ENCODE measurements at regions not wholly inside any gene's neighbourhood (a gene's known extent, or its start where the extent isn't known, plus 50 kb on each side); places are given as distances from the start of the nearest gene placed in this dataset.

DNA sequence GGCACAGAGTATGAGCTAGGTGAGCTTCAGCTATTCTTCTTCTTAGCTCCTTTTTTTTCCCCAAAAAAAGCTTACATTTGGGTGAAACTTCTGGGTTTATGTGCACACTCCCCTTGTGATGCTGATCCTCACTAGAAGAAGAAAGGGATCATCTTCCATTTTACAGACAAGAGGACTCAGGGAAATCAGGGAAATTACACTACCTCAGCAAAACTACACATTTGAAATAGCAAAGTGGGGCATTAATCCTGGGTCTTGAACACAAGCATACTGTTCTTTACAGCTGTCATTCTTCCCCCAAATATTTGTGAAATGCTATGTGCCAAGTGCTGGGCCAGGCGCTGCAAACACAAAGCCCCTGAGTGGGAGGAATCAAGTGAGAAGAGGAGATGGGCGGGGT is 68.6 kb upstream of the NFIL3 start:
- intact Hi-C loops (cut with DNase I): no loop called here
- 80 to 95% (median 89%) methylated on average over 2 of the region's 2 CpGs for WGBS, 4 donors

DNA sequence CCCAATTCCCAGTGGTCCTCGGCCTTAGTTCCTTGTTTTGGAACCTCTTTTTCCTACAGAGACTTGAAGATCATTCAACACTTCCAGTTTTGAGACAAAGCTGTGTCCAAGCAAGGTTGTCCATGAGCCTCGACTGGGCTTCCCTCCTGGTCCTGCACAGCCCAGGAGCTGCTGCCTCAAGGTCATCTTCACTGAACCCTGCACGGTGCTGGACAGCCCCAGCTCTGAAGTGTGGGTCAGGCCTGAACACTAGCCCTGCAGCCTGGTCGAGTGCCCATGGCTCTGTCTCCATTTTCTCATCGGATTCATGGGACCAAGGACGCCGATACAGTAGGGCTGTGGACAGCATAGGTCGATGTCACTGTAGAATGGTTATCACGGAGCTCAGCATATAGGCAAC is 68.0 kb upstream of the NFIL3 start:
- Histone ChIP-seq H3K36me3 (no peaks in the 10 kb centered on the region), H3K9me3 (peaks cover 0 to 7% (median 0%) of the 10 kb centered on the region in 12 donors), H3K27me3 (no peaks in the 10 kb centered on the region), H3K4me3 (no peak overlapping the region), H3K27ac (peak overlapping the region in 1 of 12 donors; percentile 34), H3K4me1 (peaks cover 0 to 27% (median 7%) of the 10 kb centered on the region in 12 donors)
- no peak for DNase-seq
- no peak for ATAC-seq
- WGBS, 4 donors: 82 to 87% (median 84%) methylated on average over 9 of the region's 9 CpGs
- TF ChIP-seq, protein P1, sequence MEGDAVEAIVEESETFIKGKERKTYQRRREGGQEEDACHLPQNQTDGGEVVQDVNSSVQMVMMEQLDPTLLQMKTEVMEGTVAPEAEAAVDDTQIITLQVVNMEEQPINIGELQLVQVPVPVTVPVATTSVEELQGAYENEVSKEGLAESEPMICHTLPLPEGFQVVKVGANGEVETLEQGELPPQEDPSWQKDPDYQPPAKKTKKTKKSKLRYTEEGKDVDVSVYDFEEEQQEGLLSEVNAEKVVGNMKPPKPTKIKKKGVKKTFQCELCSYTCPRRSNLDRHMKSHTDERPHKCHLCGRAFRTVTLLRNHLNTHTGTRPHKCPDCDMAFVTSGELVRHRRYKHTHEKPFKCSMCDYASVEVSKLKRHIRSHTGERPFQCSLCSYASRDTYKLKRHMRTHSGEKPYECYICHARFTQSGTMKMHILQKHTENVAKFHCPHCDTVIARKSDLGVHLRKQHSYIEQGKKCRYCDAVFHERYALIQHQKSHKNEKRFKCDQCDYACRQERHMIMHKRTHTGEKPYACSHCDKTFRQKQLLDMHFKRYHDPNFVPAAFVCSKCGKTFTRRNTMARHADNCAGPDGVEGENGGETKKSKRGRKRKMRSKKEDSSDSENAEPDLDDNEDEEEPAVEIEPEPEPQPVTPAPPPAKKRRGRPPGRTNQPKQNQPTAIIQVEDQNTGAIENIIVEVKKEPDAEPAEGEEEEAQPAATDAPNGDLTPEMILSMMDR (IDR thresholded peaks at IDR 0.05): no peak
- no peak for TF ChIP-seq POLR2A (IDR thresholded peaks at IDR 0.05)
- intact Hi-C loops (cut with DNase I): no loop called here

More for the DNA sequence above, 68.6 kb upstream of the NFIL3 start:
- H3K36me3 ChIP-seq: no peaks in the 10 kb centered on the region
- ATAC-seq (no peak), DNase-seq (no peak)
- H3K4me1 ChIP-seq: peaks cover 0 to 20% (median 7%) of the 10 kb centered on the region in 12 donors
- no peaks in the 10 kb centered on the region for H3K27me3 ChIP-seq
- TF ChIP-seq POLR2A (IDR thresholded peaks at IDR 0.05): no peak
- TF ChIP-seq, protein P1 (IDR thresholded peaks at IDR 0.05): no peak
- peaks cover 0 to 7% (median 0%) of the 10 kb centered on the region in 12 donors for H3K9me3 ChIP-seq
- no peak overlapping the region for H3K27ac ChIP-seq
- no peak overlapping the region for H3K4me3 ChIP-seq

DNA sequence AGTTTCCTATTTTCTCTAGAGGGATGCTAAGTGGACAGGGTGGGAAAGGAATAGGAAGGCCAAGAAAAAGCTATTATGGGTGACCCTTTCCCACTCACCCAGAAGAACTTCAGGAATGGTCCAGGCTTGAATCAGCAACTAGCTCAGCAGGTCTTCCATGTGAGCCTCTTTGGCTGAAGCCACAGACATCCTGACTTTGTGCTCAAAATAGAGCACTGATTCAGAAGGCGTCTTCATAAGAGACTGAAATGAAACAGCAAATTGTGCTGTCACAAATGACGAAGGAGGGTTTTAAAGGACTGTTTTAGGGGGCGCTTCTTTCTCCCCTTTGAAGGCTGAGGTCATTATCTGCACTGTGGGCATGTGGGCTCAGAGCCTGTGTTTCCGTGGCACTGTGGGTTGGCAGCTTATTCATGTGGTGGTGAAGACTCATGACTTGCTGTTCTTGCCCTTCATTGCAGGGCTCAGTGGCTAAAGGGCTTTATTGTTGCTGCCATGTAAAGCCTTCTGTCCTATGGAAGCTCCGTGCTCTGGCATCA is 65.8 kb upstream of the NFIL3 start:
- Histone ChIP-seq H3K4me1 (peaks cover 0 to 29% (median 7%) of the 10 kb centered on the region in 12 donors), H3K9me3 (peaks cover 0 to 3% (median 0%) of the 10 kb centered on the region in 12 donors), H3K4me3 (no peak overlapping the region), H3K36me3 (no peaks in the 10 kb centered on the region), H3K27ac (peak overlapping the region in 11 of 12 donors; percentile 44 to 87 (median 65)), H3K27me3 (no peaks in the 10 kb centered on the region)
- no peak for TF ChIP-seq POLR2A (IDR thresholded peaks at IDR 0.05)
- TF ChIP-seq, protein P1 (IDR thresholded peaks at IDR 0.05): no peak
- intact Hi-C loops (cut with DNase I): loop anchor here in 3 of 10 donors (10.0 kb wide), 2 partner anchors 85 to 195 kb away; no protein-coding TSS in a partner anchor
- ATAC-seq: peak; percentile 29 to 84 (median 72)
- WGBS, 4 donors: 41 to 57% (median 45%) methylated on average over 5 of the region's 5 CpGs
- peak in 1 of 5 donors; percentile 45 for DNase-seq

DNA sequence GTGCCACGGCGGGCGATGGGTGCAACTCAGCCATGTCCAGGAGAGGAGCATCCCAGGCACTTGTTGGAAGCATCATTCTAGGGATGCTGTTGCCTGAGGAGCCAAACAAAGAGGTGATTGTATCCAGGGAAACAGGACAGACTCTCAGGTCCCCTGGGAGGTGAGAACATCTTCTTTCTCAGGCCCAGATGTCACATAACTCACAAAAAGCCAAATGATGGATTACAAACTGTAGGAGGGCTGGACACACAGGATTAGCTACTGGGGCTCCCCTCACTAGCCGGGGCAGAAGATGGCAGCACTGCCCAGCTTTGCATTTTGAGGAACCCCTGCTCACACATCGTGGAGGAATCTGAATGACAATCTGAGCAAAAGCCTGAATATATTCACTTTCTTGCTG is 64.7 kb upstream of the NFIL3 start:
- intact Hi-C loops (cut with DNase I): loop anchor here in 3 of 10 donors (10.0 kb wide), 2 partner anchors 86 to 196 kb away; no protein-coding TSS in a partner anchor
- DNase-seq (no peak), ATAC-seq (peak in 1 of 4 donors; percentile 30)
- no peak for TF ChIP-seq POLR2A (IDR thresholded peaks at IDR 0.05)
- TF ChIP-seq, protein P1 (IDR thresholded peaks at IDR 0.05): peak in 1 of 12 donors; percentile 14
- H3K36me3 ChIP-seq: no peaks in the 10 kb centered on the region
- H3K27me3 ChIP-seq: no peaks in the 10 kb centered on the region
- H3K27ac ChIP-seq: peak overlapping the region in 7 of 12 donors; percentile 12 to 87 (median 39)
- H3K9me3 ChIP-seq: no peaks in the 10 kb centered on the region
- H3K4me1 ChIP-seq: peaks cover 0 to 38% (median 7%) of the 10 kb centered on the region in 12 donors
- WGBS, 4 donors: 82 to 88% (median 85%) methylated on average over 5 of the region's 5 CpGs
- H3K4me3 ChIP-seq: no peak overlapping the region
